ENCODE measurements at regions not wholly inside any gene's neighbourhood (a gene's known extent, or its start where the extent isn't known, plus 50 kb on each side); places are given as distances from the start of the nearest gene placed in this dataset.

DNA sequence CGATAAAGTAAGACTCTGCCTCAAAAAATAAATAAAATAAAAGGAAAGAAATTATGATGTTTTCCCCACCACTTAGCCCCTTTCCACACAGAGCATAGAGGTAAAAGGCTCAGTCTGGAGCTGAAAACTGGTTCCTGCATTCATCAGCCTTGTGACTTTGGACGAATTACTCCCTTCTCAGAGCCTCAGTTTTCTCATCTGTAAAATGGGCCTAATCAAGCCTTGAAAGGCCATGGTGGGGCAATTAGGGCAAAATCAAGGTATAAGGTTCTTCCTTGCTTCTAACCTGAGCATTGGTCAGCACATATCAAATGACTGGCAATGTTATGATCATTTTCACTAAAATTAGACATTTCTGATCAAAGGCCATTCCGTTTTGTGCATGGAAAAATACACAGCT is 417.7 kb downstream of the MN1 start:
- H3K4me1 Mint-ChIP-seq (ENCODE audit: low read depth), result no peaks in the 10 kb centered on the region
- TF ChIP-seq, protein P1, sequence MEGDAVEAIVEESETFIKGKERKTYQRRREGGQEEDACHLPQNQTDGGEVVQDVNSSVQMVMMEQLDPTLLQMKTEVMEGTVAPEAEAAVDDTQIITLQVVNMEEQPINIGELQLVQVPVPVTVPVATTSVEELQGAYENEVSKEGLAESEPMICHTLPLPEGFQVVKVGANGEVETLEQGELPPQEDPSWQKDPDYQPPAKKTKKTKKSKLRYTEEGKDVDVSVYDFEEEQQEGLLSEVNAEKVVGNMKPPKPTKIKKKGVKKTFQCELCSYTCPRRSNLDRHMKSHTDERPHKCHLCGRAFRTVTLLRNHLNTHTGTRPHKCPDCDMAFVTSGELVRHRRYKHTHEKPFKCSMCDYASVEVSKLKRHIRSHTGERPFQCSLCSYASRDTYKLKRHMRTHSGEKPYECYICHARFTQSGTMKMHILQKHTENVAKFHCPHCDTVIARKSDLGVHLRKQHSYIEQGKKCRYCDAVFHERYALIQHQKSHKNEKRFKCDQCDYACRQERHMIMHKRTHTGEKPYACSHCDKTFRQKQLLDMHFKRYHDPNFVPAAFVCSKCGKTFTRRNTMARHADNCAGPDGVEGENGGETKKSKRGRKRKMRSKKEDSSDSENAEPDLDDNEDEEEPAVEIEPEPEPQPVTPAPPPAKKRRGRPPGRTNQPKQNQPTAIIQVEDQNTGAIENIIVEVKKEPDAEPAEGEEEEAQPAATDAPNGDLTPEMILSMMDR (IDR thresholded peaks at IDR 0.05; ENCODE audit: unreplicated experiment), result no peak
- no peak overlapping the region for H3K4me3 Mint-ChIP-seq (ENCODE audit: low read depth)
- no peak overlapping the region for H3K27ac Mint-ChIP-seq
- H3K9me3 Mint-ChIP-seq (ENCODE audit: low read depth), result no peaks in the 10 kb centered on the region
- H3K27me3 Mint-ChIP-seq, result peaks cover 37% of the 10 kb centered on the region
- DNase-seq (ENCODE audit: low spot score, unreplicated experiment), result no peak
- H3K36me3 Mint-ChIP-seq (ENCODE audit: insufficient read depth), result no peaks in the 10 kb centered on the region

GRCh38 chr22:27385261-27385998 is 416.1 kb downstream of the MN1 start:
- Mint-ChIP-seq H3K4me1 (ENCODE audit: low read depth) (peaks cover 4% of the 10 kb centered on the region), H3K4me3 (ENCODE audit: low read depth) (no peak overlapping the region), H3K27ac (no peak overlapping the region), H3K27me3 (peaks cover 47% of the 10 kb centered on the region), H3K36me3 (ENCODE audit: insufficient read depth) (no peaks in the 10 kb centered on the region), H3K9me3 (ENCODE audit: low read depth) (no peaks in the 10 kb centered on the region)
- TF ChIP-seq, protein P1 (IDR thresholded peaks at IDR 0.05; ENCODE audit: unreplicated experiment), result no peak
- DNase-seq (ENCODE audit: low spot score, unreplicated experiment), result no peak

GRCh38 chr22:27386186-27386585 is 415.4 kb downstream of the MN1 start:
- Mint-ChIP-seq H3K4me1 (ENCODE audit: low read depth) (peaks cover 5% of the 10 kb centered on the region), H3K27me3 (peaks cover 47% of the 10 kb centered on the region), H3K36me3 (ENCODE audit: insufficient read depth) (no peaks in the 10 kb centered on the region), H3K9me3 (ENCODE audit: low read depth) (no peaks in the 10 kb centered on the region), H3K27ac (no peak overlapping the region), H3K4me3 (ENCODE audit: low read depth) (no peak overlapping the region)
- no peak for DNase-seq (ENCODE audit: low spot score, unreplicated experiment)
- TF ChIP-seq, protein P1 (IDR thresholded peaks at IDR 0.05; ENCODE audit: unreplicated experiment), result no peak

DNA sequence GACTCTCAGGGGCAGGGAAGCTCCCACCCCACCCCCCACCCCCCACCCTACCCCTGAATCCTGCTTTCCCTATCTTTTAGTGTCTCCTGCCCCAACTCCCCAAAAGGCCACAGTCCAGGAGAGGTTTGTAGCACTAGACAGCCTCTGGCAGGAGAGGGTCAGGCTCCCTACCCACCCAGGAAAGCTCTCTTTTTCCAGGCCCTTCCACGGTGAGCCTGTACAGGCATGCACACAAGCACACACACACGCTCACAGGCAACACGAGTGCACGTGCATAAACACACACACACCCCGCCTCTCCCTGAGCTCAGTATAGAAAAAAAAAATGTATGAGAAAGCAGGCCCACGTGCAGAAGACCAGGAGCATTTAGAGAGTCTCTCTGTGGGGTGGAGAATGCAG is 414.0 kb downstream of the MN1 start:
- Mint-ChIP-seq H3K36me3 (ENCODE audit: insufficient read depth) (no peaks in the 10 kb centered on the region), H3K4me1 (ENCODE audit: low read depth) (peaks cover 8% of the 10 kb centered on the region)

GRCh38 chr22:27388090-27388600 is 413.4 kb downstream of the MN1 start:
- no peak for DNase-seq (ENCODE audit: low spot score, unreplicated experiment)
- no peaks in the 10 kb centered on the region for H3K9me3 Mint-ChIP-seq (ENCODE audit: low read depth)
- H3K4me1 Mint-ChIP-seq (ENCODE audit: low read depth), result peaks cover 8% of the 10 kb centered on the region
- no peak overlapping the region for H3K4me3 Mint-ChIP-seq (ENCODE audit: low read depth)
- H3K36me3 Mint-ChIP-seq (ENCODE audit: insufficient read depth), result no peaks in the 10 kb centered on the region
- peaks cover 41% of the 10 kb centered on the region for H3K27me3 Mint-ChIP-seq
- TF ChIP-seq, protein P1 (IDR thresholded peaks at IDR 0.05; ENCODE audit: unreplicated experiment), result no peak
- H3K27ac Mint-ChIP-seq, result no peak overlapping the region

More for the DNA sequence above, 414.0 kb downstream of the MN1 start:
- DNase-seq (ENCODE audit: low spot score, unreplicated experiment), result no peak
- Mint-ChIP-seq H3K27ac (no peak overlapping the region), H3K27me3 (peaks cover 44% of the 10 kb centered on the region), H3K4me3 (ENCODE audit: low read depth) (no peak overlapping the region), H3K9me3 (ENCODE audit: low read depth) (no peaks in the 10 kb centered on the region)
- TF ChIP-seq, protein P1 (IDR thresholded peaks at IDR 0.05; ENCODE audit: unreplicated experiment), result no peak

Measured in progenitor cell of endocrine pancreas (in vitro differentiated cells).